ENCODE measurements at regions not wholly inside any gene's neighbourhood (a gene's known extent, or its start where the extent isn't known, plus 50 kb on each side); places are given as distances from the start of the nearest gene placed in this dataset.

DNA sequence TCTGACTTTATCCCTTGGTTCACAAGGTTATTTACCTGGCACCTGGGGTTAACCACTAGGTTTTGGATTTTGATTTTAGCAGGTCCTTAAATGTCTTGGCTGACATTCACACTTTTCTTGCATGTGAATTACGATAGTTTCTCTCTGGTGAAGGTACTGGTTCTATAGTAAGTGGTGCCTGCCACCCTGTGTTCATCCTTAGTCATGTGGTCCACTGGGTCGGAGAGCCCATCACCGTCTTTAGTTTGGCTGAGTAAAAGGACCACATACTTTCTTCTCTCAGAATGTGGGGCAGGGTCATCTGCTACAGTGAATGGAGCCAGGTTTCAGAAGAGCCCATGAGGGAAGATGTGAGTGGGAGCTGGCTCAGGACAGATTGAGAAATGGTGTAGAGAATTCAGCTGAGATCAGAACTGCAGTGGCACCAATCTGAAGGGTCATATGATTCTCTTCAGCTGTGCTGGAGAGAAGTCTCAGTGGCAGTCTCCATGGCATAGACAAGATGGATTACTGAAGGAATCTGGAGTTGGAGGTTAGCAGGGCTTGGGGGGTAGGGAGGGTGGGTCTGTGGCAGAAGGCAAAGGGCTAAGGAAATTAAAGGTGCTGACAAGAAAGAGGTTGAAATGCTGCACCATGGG, 310.4 kb downstream of the GPAT3 start:
- H3K4me1 Mint-ChIP-seq (ENCODE audit: low read depth) = no peaks in the 10 kb centered on the region
- intact Hi-C loops (cut with micrococcal nuclease) = no loop called here
- no peak overlapping the region for H3K27ac Mint-ChIP-seq
- no peak overlapping the region for H3K4me3 Mint-ChIP-seq
- no peaks in the 10 kb centered on the region for H3K9me3 Mint-ChIP-seq
- no peaks in the 10 kb centered on the region for H3K36me3 Mint-ChIP-seq (ENCODE audit: low read depth)
- DNase-seq (ENCODE audit: low spot score) = no peak
- no peaks in the 10 kb centered on the region for H3K27me3 Mint-ChIP-seq (ENCODE audit: insufficient read depth)

DNA sequence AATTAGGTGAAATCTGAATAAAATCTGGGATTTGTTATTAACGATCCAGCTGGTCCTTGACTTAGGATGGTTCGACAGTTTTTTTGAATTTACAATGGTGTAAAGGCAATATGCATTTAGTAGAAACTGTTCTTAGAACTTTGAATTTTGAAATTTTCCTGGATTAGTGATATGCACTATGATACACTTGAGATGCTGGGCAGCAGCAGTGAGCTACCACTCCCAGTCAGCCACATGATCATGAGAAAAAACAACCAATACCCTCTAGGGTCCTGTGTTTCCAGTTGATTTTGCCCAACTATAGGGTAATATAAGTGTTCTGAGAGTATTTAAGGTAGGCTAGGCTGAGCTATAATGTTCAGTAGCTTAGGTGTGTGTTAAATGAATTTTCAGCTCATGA, 303.7 kb downstream of the GPAT3 start:
- DNase-seq (ENCODE audit: low spot score) = no peak
- no peaks in the 10 kb centered on the region for H3K36me3 Mint-ChIP-seq (ENCODE audit: low read depth)
- no peak overlapping the region for H3K4me3 Mint-ChIP-seq
- H3K27ac Mint-ChIP-seq = no peak overlapping the region
- H3K27me3 Mint-ChIP-seq (ENCODE audit: insufficient read depth) = no peaks in the 10 kb centered on the region
- H3K4me1 Mint-ChIP-seq (ENCODE audit: low read depth) = no peaks in the 10 kb centered on the region
- intact Hi-C loops (cut with micrococcal nuclease) = no loop called here
- H3K9me3 Mint-ChIP-seq = no peaks in the 10 kb centered on the region

DNA sequence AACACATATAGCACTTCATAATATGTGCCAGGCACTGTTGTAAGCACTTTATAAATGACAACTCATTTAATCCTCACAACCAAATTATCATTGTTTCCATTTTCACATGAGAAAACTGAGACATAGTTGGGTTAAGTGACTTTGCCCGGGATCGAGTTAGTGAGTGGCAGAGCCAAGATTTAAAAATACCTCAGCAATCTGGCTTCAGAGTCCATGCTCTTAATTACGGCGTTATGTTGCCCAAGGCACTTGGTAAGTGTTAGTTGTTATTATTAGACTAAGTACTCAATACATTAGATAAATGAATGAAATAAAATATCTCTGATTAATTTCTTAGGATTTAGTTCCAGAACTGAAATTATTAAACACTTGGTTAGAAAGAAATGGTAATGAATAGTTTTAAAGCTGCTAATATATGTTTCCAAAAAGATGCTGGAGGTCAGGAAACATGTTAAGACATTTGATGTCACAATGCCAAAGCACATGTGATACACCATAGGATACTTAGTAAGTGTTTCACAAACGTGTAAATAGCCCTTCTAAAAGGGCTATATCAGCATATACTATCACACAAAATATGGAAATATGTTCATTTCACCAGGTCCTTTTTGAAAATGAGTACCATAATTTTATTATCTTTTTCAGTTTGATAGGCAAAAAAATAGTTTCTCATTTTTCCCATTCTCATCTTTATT, 301.9 kb downstream of the GPAT3 start:
- Mint-ChIP-seq H3K27ac (no peak overlapping the region), H3K4me1 (ENCODE audit: low read depth) (no peaks in the 10 kb centered on the region), H3K27me3 (ENCODE audit: insufficient read depth) (no peaks in the 10 kb centered on the region), H3K9me3 (no peaks in the 10 kb centered on the region), H3K36me3 (ENCODE audit: low read depth) (no peaks in the 10 kb centered on the region), H3K4me3 (no peak overlapping the region)
- intact Hi-C loops (cut with micrococcal nuclease) = no loop called here
- DNase-seq (ENCODE audit: low spot score) = no peak

DNA sequence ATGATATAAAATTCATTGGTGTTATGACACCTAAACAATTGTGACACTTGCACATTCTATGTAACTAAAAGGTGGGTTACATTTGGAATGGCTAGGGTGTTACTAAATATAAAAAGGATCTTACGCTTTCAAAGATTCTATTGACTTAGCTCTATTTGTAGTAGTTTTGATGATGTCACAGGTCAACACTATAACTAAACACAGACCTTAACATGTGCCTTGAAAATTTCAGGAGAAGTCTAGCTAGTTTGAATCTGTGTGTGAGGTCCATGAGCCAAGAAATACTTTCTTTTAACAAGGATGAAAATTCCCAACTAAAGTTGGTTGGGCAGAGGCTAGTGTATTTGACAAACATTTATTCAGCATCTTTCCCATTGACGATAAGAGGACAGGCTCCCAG, 298.0 kb downstream of the GPAT3 start:
- H3K27me3 Mint-ChIP-seq (ENCODE audit: insufficient read depth) = no peaks in the 10 kb centered on the region
- H3K4me3 Mint-ChIP-seq = no peak overlapping the region
- H3K4me1 Mint-ChIP-seq (ENCODE audit: low read depth) = no peaks in the 10 kb centered on the region
- no peak for DNase-seq (ENCODE audit: low spot score)
- intact Hi-C loops (cut with micrococcal nuclease) = no loop called here
- H3K36me3 Mint-ChIP-seq (ENCODE audit: low read depth) = no peaks in the 10 kb centered on the region
- no peaks in the 10 kb centered on the region for H3K9me3 Mint-ChIP-seq
- H3K27ac Mint-ChIP-seq = no peak overlapping the region

DNA sequence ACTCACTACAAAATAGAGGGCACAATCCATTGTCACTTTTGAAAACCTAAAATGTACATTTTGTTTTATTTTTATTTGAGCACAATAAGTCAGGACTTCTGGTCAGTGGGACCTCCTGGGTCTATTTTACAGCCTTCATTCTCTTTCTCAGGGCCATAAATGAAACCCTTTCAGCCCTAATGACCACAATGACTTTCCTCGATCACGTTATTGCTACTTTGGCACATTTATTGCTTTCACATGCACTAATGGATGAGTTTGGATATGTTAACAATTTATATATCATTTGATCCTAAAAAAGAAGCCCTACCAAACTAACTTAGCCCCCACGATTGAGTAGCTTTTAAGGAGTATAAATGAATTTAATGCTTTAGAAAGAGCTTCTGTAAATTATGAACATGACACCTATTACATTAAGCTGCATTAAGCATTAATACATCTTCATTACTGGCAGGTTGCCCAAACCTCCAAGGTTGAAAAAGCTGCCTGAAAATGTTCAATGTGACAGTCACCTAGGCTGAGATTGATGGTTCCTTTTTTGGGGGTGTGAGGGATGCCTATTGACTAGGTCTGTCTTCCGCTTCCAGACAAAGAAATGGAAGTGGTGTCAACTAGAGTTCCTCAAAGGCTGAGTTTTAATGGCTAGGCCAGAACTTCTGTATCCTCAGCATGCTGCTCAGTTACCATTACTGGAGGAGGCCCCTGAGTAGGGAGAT, 296.4 kb downstream of the GPAT3 start:
- Mint-ChIP-seq H3K27me3 (ENCODE audit: insufficient read depth) (no peaks in the 10 kb centered on the region), H3K4me1 (ENCODE audit: low read depth) (no peaks in the 10 kb centered on the region), H3K27ac (no peak overlapping the region), H3K36me3 (ENCODE audit: low read depth) (no peaks in the 10 kb centered on the region), H3K9me3 (no peaks in the 10 kb centered on the region), H3K4me3 (no peak overlapping the region)
- DNase-seq (ENCODE audit: low spot score) = no peak
- intact Hi-C loops (cut with micrococcal nuclease) = no loop called here

DNA sequence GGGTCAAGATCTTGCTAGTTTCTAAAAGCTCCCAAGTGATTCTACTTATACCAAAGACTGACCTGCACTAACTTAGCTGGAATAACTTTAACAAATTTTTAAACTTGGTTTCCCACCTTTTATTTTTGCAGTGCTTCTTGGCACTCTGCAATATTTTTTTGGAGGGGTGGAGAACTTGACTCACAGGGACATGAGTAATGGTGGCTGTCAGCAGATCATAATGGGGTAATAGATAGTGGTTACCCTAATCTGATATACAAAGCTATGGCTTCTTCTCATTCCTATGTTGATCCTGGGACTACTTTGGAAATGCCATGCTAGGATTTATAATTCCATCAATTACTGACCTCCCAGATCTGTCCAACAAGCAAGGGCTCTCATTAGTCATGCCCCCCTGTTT, 295.7 kb downstream of the GPAT3 start:
- Mint-ChIP-seq H3K27me3 (ENCODE audit: insufficient read depth) (no peaks in the 10 kb centered on the region), H3K27ac (no peak overlapping the region), H3K4me1 (ENCODE audit: low read depth) (no peaks in the 10 kb centered on the region), H3K4me3 (no peak overlapping the region), H3K36me3 (ENCODE audit: low read depth) (no peaks in the 10 kb centered on the region), H3K9me3 (no peaks in the 10 kb centered on the region)
- intact Hi-C loops (cut with micrococcal nuclease) = no loop called here
- DNase-seq (ENCODE audit: low spot score) = no peak

DNA sequence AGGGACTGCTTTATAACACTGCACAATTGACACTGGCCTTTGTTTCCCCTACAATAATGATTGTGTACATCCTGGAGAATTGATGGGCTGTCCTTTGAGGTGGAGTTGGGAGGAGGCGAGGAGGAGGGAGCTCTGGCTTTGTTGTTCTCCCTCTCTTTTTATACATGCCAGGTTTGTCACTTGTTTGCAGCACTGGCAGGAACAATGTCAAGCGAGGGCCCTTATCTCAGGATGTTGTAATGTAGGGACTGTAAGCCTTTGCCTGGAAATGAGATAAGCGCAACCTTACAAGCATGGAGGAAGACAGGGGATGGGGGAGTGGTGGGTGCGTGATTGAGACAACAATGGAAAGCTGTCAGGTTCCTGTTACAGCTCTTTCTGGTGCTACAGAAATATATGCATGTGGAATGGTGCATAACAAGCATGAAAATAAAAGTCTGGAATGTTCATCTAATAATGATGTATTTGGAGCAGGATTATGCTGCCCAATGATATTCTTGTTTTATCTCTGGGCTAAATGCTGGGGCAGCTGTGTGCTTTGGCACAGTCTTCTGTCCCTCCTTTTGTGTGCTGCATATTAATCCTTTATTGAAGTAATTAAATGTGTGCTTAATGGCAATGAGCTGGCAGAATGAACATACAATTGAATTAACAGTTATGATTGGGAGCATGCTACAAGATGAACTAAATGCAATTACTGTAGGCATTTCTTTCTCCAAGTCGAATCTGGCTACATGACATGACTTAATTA, 294.4 kb downstream of the GPAT3 start:
- Mint-ChIP-seq H3K4me3 (no peak overlapping the region), H3K9me3 (no peaks in the 10 kb centered on the region), H3K27ac (no peak overlapping the region), H3K36me3 (ENCODE audit: low read depth) (no peaks in the 10 kb centered on the region), H3K27me3 (ENCODE audit: insufficient read depth) (no peaks in the 10 kb centered on the region), H3K4me1 (ENCODE audit: low read depth) (no peaks in the 10 kb centered on the region)
- DNase-seq (ENCODE audit: low spot score) = no peak
- intact Hi-C loops (cut with micrococcal nuclease) = no loop called here

DNA sequence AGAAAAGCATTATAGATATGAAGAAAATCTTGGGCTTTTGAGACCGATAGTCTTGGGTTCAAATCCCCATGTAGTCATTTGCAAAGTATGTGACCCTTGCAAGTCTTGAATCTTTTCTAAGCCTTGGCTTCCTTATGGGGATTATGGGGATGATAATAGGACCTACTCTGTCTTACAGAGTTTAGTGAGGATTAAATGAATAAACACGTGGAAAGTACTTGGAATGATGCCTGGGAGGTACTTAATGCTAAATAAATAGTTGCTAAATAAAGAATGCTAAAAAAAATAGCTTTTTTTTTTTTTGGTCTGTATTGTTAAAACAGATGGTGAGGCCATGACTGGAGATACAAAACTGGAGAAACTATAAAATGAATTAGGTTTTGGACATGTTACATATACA, 292.7 kb downstream of the GPAT3 start:
- H3K36me3 Mint-ChIP-seq (ENCODE audit: low read depth) = no peaks in the 10 kb centered on the region
- no peaks in the 10 kb centered on the region for H3K4me1 Mint-ChIP-seq (ENCODE audit: low read depth)
- no peak for DNase-seq (ENCODE audit: low spot score)
- H3K9me3 Mint-ChIP-seq = no peaks in the 10 kb centered on the region
- H3K27ac Mint-ChIP-seq = no peak overlapping the region
- H3K27me3 Mint-ChIP-seq (ENCODE audit: insufficient read depth) = no peaks in the 10 kb centered on the region
- intact Hi-C loops (cut with micrococcal nuclease) = no loop called here
- no peak overlapping the region for H3K4me3 Mint-ChIP-seq

DNA sequence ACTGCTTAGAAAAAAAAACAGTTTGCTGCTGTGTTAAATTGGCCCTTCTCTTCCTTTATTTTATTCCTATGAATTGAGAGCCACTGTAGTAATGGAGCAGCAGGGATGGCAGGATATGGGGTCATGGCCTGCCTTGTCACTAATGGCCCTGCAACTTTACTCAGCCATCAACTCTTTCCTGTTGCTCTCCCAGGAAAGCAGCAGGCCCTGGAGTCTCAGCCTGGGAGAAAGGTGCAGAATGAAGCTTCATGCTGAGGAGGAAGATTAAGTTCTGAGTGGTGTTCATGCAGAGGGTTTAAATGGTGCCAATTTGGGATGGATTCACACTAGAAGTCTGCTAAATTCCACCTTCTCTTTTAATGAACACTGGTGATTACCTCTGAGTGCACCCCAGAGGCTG, 285.6 kb downstream of the GPAT3 start:
- Mint-ChIP-seq H3K27me3 (ENCODE audit: insufficient read depth) (no peaks in the 10 kb centered on the region), H3K27ac (no peak overlapping the region), H3K36me3 (ENCODE audit: low read depth) (no peaks in the 10 kb centered on the region), H3K4me3 (no peak overlapping the region), H3K9me3 (peaks cover 9% of the 10 kb centered on the region), H3K4me1 (ENCODE audit: low read depth) (no peaks in the 10 kb centered on the region)
- intact Hi-C loops (cut with micrococcal nuclease) = no loop called here
- DNase-seq (ENCODE audit: low spot score) = no peak

DNA sequence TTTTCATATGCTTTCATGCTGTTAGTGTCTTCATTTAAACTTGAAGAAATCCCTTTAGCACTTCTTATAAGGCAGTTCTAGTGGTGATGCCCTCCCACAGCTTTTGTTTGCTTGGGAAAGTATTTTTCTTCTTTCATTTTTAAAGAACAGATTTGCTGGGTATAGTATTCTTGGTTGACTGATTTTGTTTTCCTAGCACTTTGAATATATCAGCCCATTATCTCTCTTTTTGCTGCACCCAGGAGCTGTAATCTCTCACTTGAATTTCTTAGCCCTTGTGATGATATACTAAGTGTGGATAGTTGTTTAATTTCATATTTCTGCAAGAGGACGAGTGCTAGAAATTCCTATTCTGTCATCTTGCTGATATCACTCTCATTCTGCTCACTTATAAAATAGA, 283.7 kb downstream of the GPAT3 start:
- intact Hi-C loops (cut with micrococcal nuclease) = no loop called here
- no peak overlapping the region for H3K27ac Mint-ChIP-seq
- H3K4me1 Mint-ChIP-seq (ENCODE audit: low read depth) = no peaks in the 10 kb centered on the region
- H3K27me3 Mint-ChIP-seq (ENCODE audit: insufficient read depth) = no peaks in the 10 kb centered on the region
- peaks cover 9% of the 10 kb centered on the region for H3K9me3 Mint-ChIP-seq
- DNase-seq (ENCODE audit: low spot score) = no peak
- no peaks in the 10 kb centered on the region for H3K36me3 Mint-ChIP-seq (ENCODE audit: low read depth)
- no peak overlapping the region for H3K4me3 Mint-ChIP-seq

DNA sequence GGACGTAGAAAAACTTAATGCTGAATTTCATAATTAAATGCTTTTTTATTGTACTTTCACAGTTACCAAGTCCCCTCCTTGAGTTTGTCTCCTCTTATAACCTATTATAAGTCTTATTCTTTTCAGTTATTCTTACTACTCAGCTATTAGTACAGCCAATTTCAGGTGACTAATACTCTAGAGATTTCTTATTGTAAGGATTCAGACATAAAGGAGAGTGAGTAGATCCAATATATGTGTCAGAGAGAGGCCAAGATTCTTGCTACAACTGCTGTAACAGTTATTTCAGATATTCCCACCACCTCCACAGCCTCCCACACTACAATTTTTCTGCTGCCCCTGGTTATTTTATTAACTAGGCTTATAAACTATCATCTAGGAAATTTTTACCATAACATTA, 274.5 kb downstream of the GPAT3 start:
- H3K27ac Mint-ChIP-seq = no peak overlapping the region
- no peak overlapping the region for H3K4me3 Mint-ChIP-seq
- no peaks in the 10 kb centered on the region for H3K27me3 Mint-ChIP-seq (ENCODE audit: insufficient read depth)
- DNase-seq (ENCODE audit: low spot score) = no peak
- intact Hi-C loops (cut with micrococcal nuclease) = no loop called here
- no peaks in the 10 kb centered on the region for H3K9me3 Mint-ChIP-seq
- no peaks in the 10 kb centered on the region for H3K4me1 Mint-ChIP-seq (ENCODE audit: low read depth)
- no peaks in the 10 kb centered on the region for H3K36me3 Mint-ChIP-seq (ENCODE audit: low read depth)

DNA sequence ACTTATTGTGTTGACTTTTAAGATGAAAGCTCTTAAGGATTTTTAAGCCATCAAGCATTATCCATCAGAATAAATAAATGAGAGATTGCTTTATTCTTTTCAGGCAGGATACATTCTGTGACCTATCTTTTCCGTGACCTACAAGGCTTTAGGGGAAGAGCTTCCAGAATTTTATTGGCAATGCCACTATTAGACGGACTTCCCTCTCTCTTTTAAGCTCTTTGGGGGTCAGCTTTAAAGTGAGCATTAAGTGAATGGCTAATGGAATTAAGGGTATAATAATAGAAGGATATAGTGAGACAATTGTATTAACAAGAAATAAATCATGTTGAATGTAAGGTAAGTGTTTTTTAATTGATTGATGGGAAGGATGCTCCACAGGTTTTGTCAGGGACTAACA, 273.7 kb downstream of the GPAT3 start:
- no peak overlapping the region for H3K27ac Mint-ChIP-seq
- no peak overlapping the region for H3K4me3 Mint-ChIP-seq
- no peaks in the 10 kb centered on the region for H3K4me1 Mint-ChIP-seq (ENCODE audit: low read depth)
- no peaks in the 10 kb centered on the region for H3K36me3 Mint-ChIP-seq (ENCODE audit: low read depth)
- intact Hi-C loops (cut with micrococcal nuclease) = no loop called here
- no peaks in the 10 kb centered on the region for H3K27me3 Mint-ChIP-seq (ENCODE audit: insufficient read depth)
- DNase-seq (ENCODE audit: low spot score) = no peak
- no peaks in the 10 kb centered on the region for H3K9me3 Mint-ChIP-seq

DNA sequence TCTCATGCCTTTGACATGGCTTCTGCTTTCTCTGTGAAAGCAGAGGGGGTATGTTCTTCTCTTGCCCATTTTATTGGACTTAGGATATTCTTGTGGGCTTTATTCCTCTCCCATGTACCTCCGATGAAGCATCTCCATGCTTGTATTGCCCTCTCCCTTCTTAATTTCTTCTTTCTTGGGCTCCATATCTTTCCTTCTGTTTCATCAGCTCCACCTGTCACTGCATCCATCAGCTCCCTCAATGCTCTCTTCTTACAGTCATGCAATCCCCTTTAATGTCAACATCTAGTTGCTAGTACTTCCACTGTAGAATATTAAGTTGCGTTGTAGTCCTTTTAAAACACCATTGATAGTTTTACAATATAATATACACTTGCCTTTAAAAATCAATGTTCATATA, 257.6 kb downstream of the GPAT3 start:
- peaks cover 5% of the 10 kb centered on the region for H3K27me3 Mint-ChIP-seq (ENCODE audit: insufficient read depth)
- H3K4me3 Mint-ChIP-seq = no peak overlapping the region
- DNase-seq (ENCODE audit: low spot score) = no peak
- H3K36me3 Mint-ChIP-seq (ENCODE audit: low read depth) = no peaks in the 10 kb centered on the region
- no peak overlapping the region for H3K27ac Mint-ChIP-seq
- no peaks in the 10 kb centered on the region for H3K9me3 Mint-ChIP-seq
- intact Hi-C loops (cut with micrococcal nuclease) = no loop called here
- no peaks in the 10 kb centered on the region for H3K4me1 Mint-ChIP-seq (ENCODE audit: low read depth)

All from activated T-helper 1 cell treated with anti-CD3 and anti-CD28 coated beads, Interleukin-12 subunit alpha, Interleukin-12 subunit beta, Interleukin-2, Interleukin-4 antibody, amounts not matched to agents 30 ng/mL and 10 ng/mL and 1 ng/mL, durations not matched to agents 14 hours and 24 hours and 36 hours (primary cell).